Calu3 (cell line): ENCODE measurements at regions not wholly inside any gene's neighbourhood (a gene's known extent, or its start where the extent isn't known, plus 50 kb on each side); places are given as distances from the start of the nearest gene placed in this dataset.

ENCODE experiments used
- BruUV-seq: library from RNA; stranded (reverse); fragments of 400-500 nt; replicated peaks from 2 replicates; lab custom pipeline; 2021; lab: Mats Ljungman, UMichigan
- CTCF ChIA-PET: fragments of 300-600 bp; sonication (Branson Sonifier 250); formaldehyde crosslinking; loops from one replicate; lab custom pipeline; 2022; ENCODE audit warnings: antibody characterized with exemption; lab: Charles Lee
- DNase-seq: peaks from one replicate; pipeline ENCODE4 v3.0.0; 2022
- H3K27ac Mint-ChIP-seq: one replicate; pipeline ENCODE4 v1.8.0; 2022; ENCODE audit warnings: mixed read lengths; ENCODE audit not compliant: unreplicated experiment
- H3K27me3 Mint-ChIP-seq: one replicate; pipeline ENCODE4 v1.8.0; 2022; ENCODE audit warnings: mixed read lengths; ENCODE audit not compliant: unreplicated experiment
- H3K36me3 Mint-ChIP-seq: one replicate; pipeline ENCODE4 v1.8.0; 2022; ENCODE audit warnings: mild to moderate bottlenecking, moderate library complexity, mixed read lengths; ENCODE audit not compliant: insufficient read depth, unreplicated experiment
- H3K4me1 Mint-ChIP-seq: one replicate; pipeline ENCODE4 v1.8.0; 2022; ENCODE audit warnings: mild to moderate bottlenecking, low read depth, mixed read lengths; ENCODE audit not compliant: unreplicated experiment
- H3K4me3 Mint-ChIP-seq: one replicate; pipeline ENCODE4 v1.8.0; 2022; ENCODE audit warnings: mild to moderate bottlenecking, low read depth, moderate library complexity, mixed read lengths; ENCODE audit not compliant: unreplicated experiment
- H3K9me3 Mint-ChIP-seq: one replicate; pipeline ENCODE4 v1.8.0; 2022; ENCODE audit warnings: low read depth, mixed read lengths; ENCODE audit not compliant: unreplicated experiment
- CTCF ChIP-seq: fragments of 200-600 bp; IDR thresholded peaks from one replicate; pipeline ENCODE4 v1.8.0; 2022; ENCODE audit warnings: antibody characterized with exemption; ENCODE audit not compliant: unreplicated experiment
- intact Hi-C: fragments of 100-400 bp; cut with micrococcal nuclease; formaldehyde crosslinking; loops from one replicate; pipeline ENCODE4 v1.10.0; 2022; ENCODE audit not compliant: unreplicated experiment

GRCh38 chr1:101437800-101438199, 201.0 kb downstream of the S1PR1 start:
- intact Hi-C loops, result loop anchor here (2.0 kb wide), 1 partner anchor 129 kb away; no protein-coding TSS in a partner anchor
- Mint-ChIP-seq H3K4me3 (no peak overlapping the region), H3K36me3 (no peaks in the 10 kb centered on the region), H3K9me3 (no peaks in the 10 kb centered on the region), H3K4me1 (no peaks in the 10 kb centered on the region), H3K27ac (no peak overlapping the region), H3K27me3 (peaks cover 29% of the 10 kb centered on the region)
- no TSS peak for BruUV-seq
- TF ChIP-seq CTCF, result no peak
- CTCF ChIA-PET, result interaction anchor here (0.8 to 1.0 kb wide), 2 partner anchors 109 to 129 kb away, joined by 4 to 6 read pairs; no protein-coding TSS in a partner anchor
- no peak for DNase-seq

- intact Hi-C loops, result loop anchor here (2.0 kb wide), 1 partner anchor 130 kb away; no protein-coding TSS in a partner anchor
- Mint-ChIP-seq H3K27me3 (peaks cover 23% of the 10 kb centered on the region), H3K4me3 (no peak overlapping the region), H3K9me3 (no peaks in the 10 kb centered on the region), H3K36me3 (no peaks in the 10 kb centered on the region), H3K4me1 (no peaks in the 10 kb centered on the region), H3K27ac (no peak overlapping the region)
- no TSS peak for BruUV-seq
- peak; percentile 1 for DNase-seq
- CTCF ChIA-PET, result interaction anchor here (0.8 to 1.0 kb wide), 2 partner anchors 110 to 129 kb away, joined by 4 to 6 read pairs; no protein-coding TSS in a partner anchor
- no peak for TF ChIP-seq CTCF
Measured at GRCh38 chr1:101438359-101438758, 201.5 kb downstream of the S1PR1 start.

- intact Hi-C loops, result no loop called here
- CTCF ChIA-PET, result no interaction called here
- Mint-ChIP-seq H3K27me3 (peaks cover 14% of the 10 kb centered on the region), H3K27ac (no peak overlapping the region), H3K36me3 (no peaks in the 10 kb centered on the region), H3K4me3 (no peak overlapping the region), H3K9me3 (no peaks in the 10 kb centered on the region), H3K4me1 (no peaks in the 10 kb centered on the region)
- no peak for DNase-seq
- no peak for TF ChIP-seq CTCF
- BruUV-seq, result no TSS peak
Measured at GRCh38 chr1:101440485-101440884, 203.7 kb downstream of the S1PR1 start.

DNA sequence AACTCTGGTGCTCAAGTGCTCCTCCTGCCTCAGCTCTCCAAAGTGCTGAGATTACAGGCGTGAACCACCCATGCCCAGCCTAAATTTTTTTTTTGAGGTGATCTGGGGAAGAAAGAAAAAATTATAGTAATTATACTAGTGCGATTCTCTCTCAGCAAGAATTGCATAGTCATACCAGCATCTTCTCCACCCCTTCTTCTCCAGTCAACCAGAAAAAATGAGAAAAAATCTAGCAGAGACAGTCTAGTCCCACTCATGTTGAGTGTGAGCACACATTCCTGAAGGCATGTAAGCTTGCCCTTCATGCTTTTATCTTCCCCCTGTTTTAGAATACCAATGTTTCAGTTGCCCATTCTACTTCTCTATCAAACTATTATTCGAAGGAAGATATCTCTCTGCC, 207.6 kb downstream of the S1PR1 start:
- no peak overlapping the region for H3K27ac Mint-ChIP-seq
- H3K4me3 Mint-ChIP-seq, result no peak overlapping the region
- H3K36me3 Mint-ChIP-seq, result no peaks in the 10 kb centered on the region
- CTCF ChIA-PET, result no interaction called here
- H3K4me1 Mint-ChIP-seq, result no peaks in the 10 kb centered on the region
- intact Hi-C loops, result no loop called here
- peaks cover 20% of the 10 kb centered on the region for H3K27me3 Mint-ChIP-seq
- no peaks in the 10 kb centered on the region for H3K9me3 Mint-ChIP-seq
- no peak for TF ChIP-seq CTCF
- BruUV-seq, result no TSS peak
- no peak for DNase-seq
